Esophagus (tissue), 2 donors: ENCODE measurements at regions not wholly inside any gene's neighbourhood (a gene's known extent, or its start where the extent isn't known, plus 50 kb on each side); places are given as distances from the start of the nearest gene placed in this dataset.

Experiments used
- H3K27ac ChIP-seq, 2 donors: one replicate each; pipeline ENCODE4 v1.5.1; 2013; ENCODE audit warnings: low read depth in 2 of 2, mild to moderate bottlenecking in 2 of 2, inconsistent platforms in 1 of 2, low read length in 1 of 2, moderate library complexity in 1 of 2
- H3K27me3 ChIP-seq, 2 donors: one replicate each; pipeline ENCODE4 v1.6.1; 2013; ENCODE audit warnings: low read length in 2 of 2, control low read depth in 1 of 2, mild to moderate bottlenecking in 1 of 2; ENCODE audit not compliant: insufficient read depth in 2 of 2, control insufficient read depth in 1 of 2
- H3K36me3 ChIP-seq, 2 donors: one replicate each; pipeline ENCODE4 v1.6.1; 2013; ENCODE audit warnings: low read length in 1 of 2; ENCODE audit not compliant: control insufficient read depth in 2 of 2, insufficient read depth in 2 of 2
- H3K4me1 ChIP-seq, 2 donors: one replicate each; pipeline ENCODE4 v1.6.1; 2013; ENCODE audit warnings: low read length in 1 of 2; ENCODE audit not compliant: control insufficient read depth in 2 of 2, insufficient read depth in 2 of 2
- H3K4me3 ChIP-seq, 2 donors: one replicate each; pipeline ENCODE4 v1.5.1; 2013; ENCODE audit warnings: low read length in 2 of 2, mild to moderate bottlenecking in 2 of 2, low read depth in 1 of 2, moderate library complexity in 1 of 2
- H3K9me3 ChIP-seq, 2 donors: one replicate each; pipeline ENCODE4 v1.6.1; 2013; ENCODE audit warnings: mild to moderate bottlenecking in 2 of 2, low read depth in 1 of 2, low read length in 1 of 2, moderate library complexity in 1 of 2; ENCODE audit not compliant: control insufficient read depth in 2 of 2, insufficient read depth in 1 of 2
- WGBS, 2 donors: extraction: QIAGEN DNeasy Blood & Tissue Kit; methylation state at CpG; one replicate each; pipeline ENCODE4 v1.1.7; 2013; 5-methylcytosine and 5-hydroxymethylcytosine counted together
- donor health status: healthy with polysubstance abuse.
- donor health status: Bipolar disorder and iron deficiency.

DNA sequence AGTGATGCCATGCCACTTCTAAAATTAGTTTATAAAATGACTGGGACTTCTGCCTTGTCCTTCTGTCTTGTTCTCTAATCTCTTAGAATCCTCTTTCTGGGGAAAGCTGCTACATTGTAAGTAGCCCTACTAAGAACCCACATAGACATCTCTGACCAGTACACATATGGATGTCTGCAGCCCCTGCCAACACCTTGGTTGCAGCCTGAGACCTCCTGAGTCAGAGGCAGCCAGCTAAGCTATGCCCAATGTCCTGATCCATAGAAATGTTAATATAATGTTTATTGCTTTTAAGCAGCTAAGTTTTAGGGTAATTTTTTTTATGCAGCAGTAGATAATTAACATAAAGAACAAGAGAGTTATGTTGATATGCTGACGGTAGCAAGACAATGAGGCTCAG is 1029.5 kb upstream of the INTU start:
- Histone ChIP-seq H3K27me3 (no peaks in the 10 kb centered on the region), H3K4me1 (no peaks in the 10 kb centered on the region), H3K27ac (no peak overlapping the region), H3K9me3 (no peaks in the 10 kb centered on the region), H3K36me3 (no peaks in the 10 kb centered on the region), H3K4me3 (no peak overlapping the region)
- 78 to 80% methylated on average over 1 of the region's 1 CpG for WGBS, 2 donors

GRCh38 chr4:126603825-126604224 is 1028.9 kb upstream of the INTU start:
- Histone ChIP-seq H3K4me1 (no peaks in the 10 kb centered on the region), H3K27me3 (no peaks in the 10 kb centered on the region), H3K27ac (no peak overlapping the region), H3K9me3 (no peaks in the 10 kb centered on the region), H3K4me3 (no peak overlapping the region), H3K36me3 (no peaks in the 10 kb centered on the region)
- 69 to 82% methylated on average over 2 of the region's 2 CpGs for WGBS, 2 donors

GRCh38 chr4:126604268-126604867 is 1028.4 kb upstream of the INTU start:
- no peaks in the 10 kb centered on the region for H3K27me3 ChIP-seq
- WGBS, 2 donors: 33 to 37% methylated on average over 3 of the region's 3 CpGs
- no peaks in the 10 kb centered on the region for H3K9me3 ChIP-seq
- H3K27ac ChIP-seq: no peak overlapping the region
- H3K36me3 ChIP-seq: no peaks in the 10 kb centered on the region
- H3K4me1 ChIP-seq: no peaks in the 10 kb centered on the region
- no peak overlapping the region for H3K4me3 ChIP-seq

GRCh38 chr4:126610933-126611332 is 1021.8 kb upstream of the INTU start:
- Histone ChIP-seq H3K9me3 (no peaks in the 10 kb centered on the region), H3K27ac (no peak overlapping the region), H3K36me3 (no peaks in the 10 kb centered on the region), H3K4me1 (no peaks in the 10 kb centered on the region), H3K27me3 (no peaks in the 10 kb centered on the region), H3K4me3 (no peak overlapping the region)
- WGBS, 2 donors: 42 to 55% methylated on average over 1 of the region's 1 CpG

- no peak overlapping the region for H3K27ac ChIP-seq
- no peaks in the 10 kb centered on the region for H3K9me3 ChIP-seq
- no peak overlapping the region for H3K4me3 ChIP-seq
- 49 to 56% methylated on average over 4 of the region's 4 CpGs for WGBS, 2 donors
- H3K4me1 ChIP-seq: no peaks in the 10 kb centered on the region
- H3K36me3 ChIP-seq: no peaks in the 10 kb centered on the region
- no peaks in the 10 kb centered on the region for H3K27me3 ChIP-seq
These were observed 1020.9 kb upstream of the INTU start for GRCh38 chr4:126611900-126612299.

DNA sequence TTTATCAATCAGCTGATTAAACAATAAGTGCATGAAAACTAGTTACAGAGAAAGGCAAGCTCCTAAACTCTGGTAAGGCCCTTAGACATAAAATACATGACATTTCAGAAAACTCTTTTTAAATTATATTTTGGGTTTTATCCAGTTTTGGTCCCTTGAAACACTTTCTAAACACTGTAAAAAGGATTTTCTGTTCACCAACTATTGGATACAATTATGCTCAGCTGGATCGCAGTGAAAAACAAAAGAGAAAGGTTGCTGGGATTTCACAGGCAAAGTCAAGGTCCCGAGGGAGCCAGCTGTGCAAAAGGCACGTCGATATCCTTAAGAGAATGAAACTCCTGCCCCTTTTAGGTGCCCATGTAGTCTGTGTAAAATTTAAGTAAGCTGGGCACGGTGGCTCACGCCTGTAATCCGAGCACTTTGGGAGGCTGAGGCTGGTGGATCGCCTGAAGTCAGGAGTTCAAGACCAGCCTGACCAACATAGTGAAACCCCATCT is 1018.4 kb upstream of the INTU start:
- Histone ChIP-seq H3K9me3 (peaks cover 0 to 2% of the 10 kb centered on the region in 2 donors), H3K4me1 (no peaks in the 10 kb centered on the region), H3K27ac (no peak overlapping the region), H3K27me3 (no peaks in the 10 kb centered on the region), H3K36me3 (no peaks in the 10 kb centered on the region), H3K4me3 (no peak overlapping the region)
- 82 to 84% methylated on average over 8 of the region's 8 CpGs for WGBS, 2 donors

DNA sequence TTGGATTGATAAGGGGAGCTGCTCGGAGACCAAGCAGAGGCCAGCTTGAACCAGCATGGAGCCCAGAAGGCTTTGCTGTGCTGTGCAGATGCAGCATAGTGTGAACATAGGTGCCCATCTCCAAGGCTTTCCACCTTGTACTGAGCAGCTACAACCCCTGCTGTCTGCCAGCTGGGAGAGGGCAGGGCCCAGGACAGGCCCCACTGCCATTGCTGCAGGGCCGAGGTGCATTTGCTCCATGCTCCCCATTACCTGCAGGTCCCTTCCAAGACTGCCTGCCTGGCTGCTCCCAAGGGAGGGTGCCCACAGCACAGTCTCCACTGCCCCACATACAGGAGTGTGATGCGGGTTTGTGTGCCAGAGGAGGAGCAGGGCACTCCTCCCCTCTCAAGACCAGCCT is 1016.0 kb upstream of the INTU start:
- Histone ChIP-seq H3K9me3 (peaks cover 0 to 2% of the 10 kb centered on the region in 2 donors), H3K4me3 (no peak overlapping the region), H3K4me1 (no peaks in the 10 kb centered on the region), H3K27me3 (no peaks in the 10 kb centered on the region), H3K27ac (no peak overlapping the region), H3K36me3 (no peaks in the 10 kb centered on the region)
- 91 to 93% methylated on average over 3 of the region's 3 CpGs for WGBS, 2 donors

GRCh38 chr4:126627255-126627654 is 1005.5 kb upstream of the INTU start:
- Histone ChIP-seq H3K27ac (no peak overlapping the region), H3K36me3 (no peaks in the 10 kb centered on the region), H3K9me3 (no peaks in the 10 kb centered on the region), H3K4me3 (no peak overlapping the region), H3K27me3 (no peaks in the 10 kb centered on the region), H3K4me1 (no peaks in the 10 kb centered on the region)

GRCh38 chr4:126628933-126629332 is 1003.8 kb upstream of the INTU start:
- 91 to 94% methylated on average over 3 of the region's 3 CpGs for WGBS, 2 donors
- Histone ChIP-seq H3K4me1 (no peaks in the 10 kb centered on the region), H3K4me3 (no peak overlapping the region), H3K27me3 (no peaks in the 10 kb centered on the region), H3K9me3 (no peaks in the 10 kb centered on the region), H3K27ac (no peak overlapping the region), H3K36me3 (no peaks in the 10 kb centered on the region)

- Histone ChIP-seq H3K27ac (no peak overlapping the region), H3K4me1 (no peaks in the 10 kb centered on the region), H3K4me3 (no peak overlapping the region), H3K27me3 (no peaks in the 10 kb centered on the region), H3K36me3 (no peaks in the 10 kb centered on the region), H3K9me3 (no peaks in the 10 kb centered on the region)
- 38 to 46% methylated on average over 5 of the region's 5 CpGs for WGBS, 2 donors
These were observed 1002.5 kb upstream of the INTU start for GRCh38 chr4:126630230-126630629.
